Astrocyte (in vitro differentiated cells and primary cell): ENCODE measurements at regions not wholly inside any gene's neighbourhood (a gene's known extent, or its start where the extent isn't known, plus 50 kb on each side); places are given as distances from the start of the nearest gene placed in this dataset.
"Not testable (repeated sequence)": the region's sequence is repeated elsewhere in the genome, so short reads cannot be mapped to it uniquely, and the experiment has no call there.

Experiments used
- CTCF ChIP-seq: IDR thresholded peaks from 2 replicates; pipeline ENCODE4 v1.5.1; 2011; ENCODE audit warnings: low read depth, mild to moderate bottlenecking, inconsistent platforms, low read length, moderate library complexity; ENCODE audit not compliant: insufficient read depth
- EZH2 ChIP-seq: IDR thresholded peaks from 2 replicates; pipeline ENCODE4 v1.6.1; 2012; ENCODE audit warnings: mild to moderate bottlenecking, low read length, inconsistent platforms; ENCODE audit not compliant: insufficient read depth

- not testable (repeated sequence) for TF ChIP-seq CTCF, EZH2
These were observed 80.1 kb upstream of the CDK13 start for GRCh38 chr7:39869888-39870522.
